ENCODE measurements at regions not wholly inside any gene's neighbourhood (a gene's known extent, or its start where the extent isn't known, plus 50 kb on each side); places are given as distances from the start of the nearest gene placed in this dataset.
A peak's percentile ranks its signal among the peaks of the same experiment; 100 is the strongest.

DNA sequence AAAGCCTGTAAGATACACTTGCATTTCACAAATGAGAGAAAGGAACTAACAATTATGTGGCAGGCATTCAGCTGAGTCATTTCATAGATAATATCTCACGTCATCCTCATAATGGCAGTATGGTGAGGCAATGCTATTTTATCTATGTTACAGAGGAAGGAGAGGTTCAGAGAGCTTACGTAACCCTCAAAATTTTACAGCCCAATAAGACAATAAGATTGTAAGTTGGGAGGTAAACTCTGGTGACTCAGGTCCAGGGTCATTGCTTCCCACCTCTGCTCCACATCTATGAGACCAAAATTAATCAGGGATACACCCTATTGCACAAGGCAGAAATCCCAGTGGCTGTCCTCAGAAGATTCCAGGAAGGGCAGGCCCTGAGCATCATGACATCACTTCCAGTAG lies 309.7 kb downstream of the NSG2 start:
- no peak for DNase-seq (ENCODE audit: low spot score)
- Histone ChIP-seq H3K4me3 (no peak overlapping the region), H3K27ac (peak overlapping the region in 1 of 2 donors; percentile 35)
- TF ChIP-seq, protein P1, sequence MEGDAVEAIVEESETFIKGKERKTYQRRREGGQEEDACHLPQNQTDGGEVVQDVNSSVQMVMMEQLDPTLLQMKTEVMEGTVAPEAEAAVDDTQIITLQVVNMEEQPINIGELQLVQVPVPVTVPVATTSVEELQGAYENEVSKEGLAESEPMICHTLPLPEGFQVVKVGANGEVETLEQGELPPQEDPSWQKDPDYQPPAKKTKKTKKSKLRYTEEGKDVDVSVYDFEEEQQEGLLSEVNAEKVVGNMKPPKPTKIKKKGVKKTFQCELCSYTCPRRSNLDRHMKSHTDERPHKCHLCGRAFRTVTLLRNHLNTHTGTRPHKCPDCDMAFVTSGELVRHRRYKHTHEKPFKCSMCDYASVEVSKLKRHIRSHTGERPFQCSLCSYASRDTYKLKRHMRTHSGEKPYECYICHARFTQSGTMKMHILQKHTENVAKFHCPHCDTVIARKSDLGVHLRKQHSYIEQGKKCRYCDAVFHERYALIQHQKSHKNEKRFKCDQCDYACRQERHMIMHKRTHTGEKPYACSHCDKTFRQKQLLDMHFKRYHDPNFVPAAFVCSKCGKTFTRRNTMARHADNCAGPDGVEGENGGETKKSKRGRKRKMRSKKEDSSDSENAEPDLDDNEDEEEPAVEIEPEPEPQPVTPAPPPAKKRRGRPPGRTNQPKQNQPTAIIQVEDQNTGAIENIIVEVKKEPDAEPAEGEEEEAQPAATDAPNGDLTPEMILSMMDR (IDR thresholded peaks at IDR 0.05) = no peak

GRCh38 chr5:174355995-174356394 lies 310.5 kb downstream of the NSG2 start:
- no peak overlapping the region for H3K4me3 ChIP-seq
- TF ChIP-seq, protein P1 (IDR thresholded peaks at IDR 0.05) = no peak
- DNase-seq (ENCODE audit: low spot score) = peak; percentile 46
- H3K27ac ChIP-seq = peak overlapping the region in 1 of 2 donors; percentile 35

GRCh38 chr5:174356536-174356935 lies 311.0 kb downstream of the NSG2 start:
- DNase-seq (ENCODE audit: low spot score) = peak; percentile 0
- Histone ChIP-seq H3K27ac (no peak overlapping the region), H3K4me3 (no peak overlapping the region)
- TF ChIP-seq, protein P1 (IDR thresholded peaks at IDR 0.05) = no peak

DNA sequence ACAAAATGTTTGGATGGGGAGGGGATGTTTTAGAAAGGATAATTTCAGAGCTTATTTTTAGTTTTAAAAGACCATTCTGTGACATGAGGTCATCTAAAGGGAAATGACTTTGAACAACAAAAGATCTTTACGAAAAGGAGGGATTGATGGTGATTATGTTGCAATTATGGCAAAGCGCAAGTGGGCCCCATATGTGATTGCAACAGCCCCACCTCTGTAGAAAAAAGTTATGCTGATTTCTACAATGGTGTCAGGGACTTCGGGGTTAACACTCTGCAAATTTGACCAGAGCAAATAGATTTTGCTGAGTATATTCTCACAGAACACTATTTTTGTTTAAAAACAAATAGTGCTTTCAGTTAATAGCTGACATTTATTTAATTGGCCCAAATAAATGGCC lies 312.8 kb downstream of the NSG2 start:
- Histone ChIP-seq H3K27ac (no peak overlapping the region), H3K4me3 (no peak overlapping the region)
- TF ChIP-seq, protein P1 (IDR thresholded peaks at IDR 0.05) = no peak
- DNase-seq (ENCODE audit: low spot score) = peak; percentile 2

- Histone ChIP-seq H3K27ac (no peak overlapping the region), H3K4me3 (no peak overlapping the region)
- TF ChIP-seq, protein P1 (IDR thresholded peaks at IDR 0.05) = no peak
- DNase-seq (ENCODE audit: low spot score) = no peak
These were observed 313.6 kb downstream of the NSG2 start for GRCh38 chr5:174359071-174359470.

DNA sequence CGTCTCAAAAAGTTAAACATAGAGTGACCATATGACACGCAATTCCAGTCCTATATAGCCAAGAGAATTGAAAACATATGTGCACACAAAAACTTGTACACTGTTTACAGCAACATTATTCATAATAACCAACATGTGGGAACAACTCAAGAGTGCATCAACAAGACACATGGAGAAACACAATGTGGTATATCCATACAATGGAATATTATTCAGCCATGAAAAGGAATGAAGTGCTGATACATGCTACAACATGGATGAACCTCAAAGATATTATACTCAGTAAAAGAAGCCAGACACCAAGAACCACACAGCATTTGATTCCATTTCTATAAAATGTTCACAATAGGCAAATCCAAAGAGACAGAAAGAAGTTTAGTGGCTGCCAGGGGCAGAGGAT lies 317.0 kb downstream of the NSG2 start:
- DNase-seq (ENCODE audit: low spot score) = no peak
- H3K4me3 ChIP-seq = no peak overlapping the region
- no peak overlapping the region for H3K27ac ChIP-seq
- TF ChIP-seq, protein P1 (IDR thresholded peaks at IDR 0.05) = no peak

DNA sequence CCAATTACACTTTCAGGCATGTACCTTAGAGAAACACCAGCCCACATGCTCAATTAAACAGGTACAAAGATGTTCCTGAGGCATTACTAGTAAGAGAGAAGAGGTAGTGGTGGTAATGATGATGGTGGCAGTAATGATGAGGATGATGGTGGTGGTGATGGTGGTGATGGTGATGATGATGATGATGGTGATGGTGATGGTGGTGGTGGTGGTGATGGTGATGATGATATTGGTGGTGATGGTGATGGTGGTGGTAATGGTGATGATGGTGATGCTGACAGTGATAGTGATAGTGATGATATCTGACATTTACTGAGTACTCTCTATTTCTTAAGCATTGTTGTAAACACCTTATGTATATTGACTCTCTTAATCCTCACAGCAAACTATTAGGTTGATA lies 318.4 kb downstream of the NSG2 start:
- TF ChIP-seq, protein P1 (IDR thresholded peaks at IDR 0.05) = no peak
- DNase-seq (ENCODE audit: low spot score) = no peak
- Histone ChIP-seq H3K27ac (no peak overlapping the region), H3K4me3 (no peak overlapping the region)

Measured in coronary artery (tissue), 2 donors.